Vagina (tissue), 2 donors: ENCODE measurements at regions not wholly inside any gene's neighbourhood (a gene's known extent, or its start where the extent isn't known, plus 50 kb on each side); places are given as distances from the start of the nearest gene placed in this dataset.

Source experiments
- CTCF ChIP-seq, 3 experiments: fragments of 450-650 bp in 2 of 3; fragments of 200-600 bp in 1 of 3; sonication (generic) in 1 of 3; IDR thresholded peaks; one replicate each; pipeline ENCODE4 v1.5.1; 2017 to 2019; ENCODE audit warnings: antibody characterized with exemption in 3 of 3, mild to moderate bottlenecking in 2 of 3, moderate library complexity in 2 of 3
- POLR2A ChIP-seq, 2 donors: fragments of 450-650 bp; IDR thresholded peaks; one replicate each; pipeline ENCODE4 v1.6.1; 2017; ENCODE audit warnings: antibody characterized with exemption in 2 of 2, mild to moderate bottlenecking in 2 of 2, moderate library complexity in 2 of 2
- POLR2AphosphoS5 ChIP-seq, 2 donors: sonication (generic); formaldehyde crosslinking; IDR thresholded peaks; one replicate each; pipeline ENCODE4 v1.9.0; 2017; ENCODE audit warnings: antibody characterized with exemption in 2 of 2, mild to moderate bottlenecking in 2 of 2, low read depth in 1 of 2; ENCODE audit not compliant: insufficient read depth in 1 of 2

- TF ChIP-seq POLR2A (IDR thresholded peaks at IDR 0.05), result no peak
- TF ChIP-seq CTCF (IDR thresholded peaks at IDR 0.05), result no peak
- no peak for TF ChIP-seq POLR2AphosphoS5 (IDR thresholded peaks at IDR 0.05; ENCODE audit: insufficient read depth in 1 of 2, low read depth in 1 of 2)
These were observed 408.1 kb upstream of the ZNF608 start for GRCh38 chr5:125154301-125155110.
